Stimulated activated memory B cell treated with anti-CD40 and anti-IgM and Interleukin-4, amounts not matched to agents 10 μg/mL and 1 μg/mL and 100 μg/mL, for 72 hours (primary cell): ENCODE measurements at regions not wholly inside any gene's neighbourhood (a gene's known extent, or its start where the extent isn't known, plus 50 kb on each side); places are given as distances from the start of the nearest gene placed in this dataset.

Experiments
- ATAC-seq: fragments of 150-1000 bp; cut with Tn5 transposase; 2 replicates; pipeline ENCODE4 v1.10.0; 2021
- H3K27ac Mint-ChIP-seq: one replicate; pipeline ENCODE4 v1.8.0; 2022; ENCODE audit warnings: mild to moderate bottlenecking, mixed read lengths
- H3K27me3 Mint-ChIP-seq: one replicate; pipeline ENCODE4 v1.8.0; 2022; ENCODE audit warnings: mixed read lengths
- H3K36me3 Mint-ChIP-seq: one replicate; pipeline ENCODE4 v1.8.0; 2022; ENCODE audit warnings: mixed read lengths
- H3K4me1 Mint-ChIP-seq: one replicate; pipeline ENCODE4 v1.8.0; 2022; ENCODE audit warnings: mixed read lengths
- H3K4me3 Mint-ChIP-seq: one replicate; pipeline ENCODE4 v1.8.0; 2022; ENCODE audit warnings: mild to moderate bottlenecking, moderate library complexity, mixed read lengths
- H3K9me3 Mint-ChIP-seq: one replicate; pipeline ENCODE4 v1.8.0; 2022; ENCODE audit warnings: mixed read lengths

DNA sequence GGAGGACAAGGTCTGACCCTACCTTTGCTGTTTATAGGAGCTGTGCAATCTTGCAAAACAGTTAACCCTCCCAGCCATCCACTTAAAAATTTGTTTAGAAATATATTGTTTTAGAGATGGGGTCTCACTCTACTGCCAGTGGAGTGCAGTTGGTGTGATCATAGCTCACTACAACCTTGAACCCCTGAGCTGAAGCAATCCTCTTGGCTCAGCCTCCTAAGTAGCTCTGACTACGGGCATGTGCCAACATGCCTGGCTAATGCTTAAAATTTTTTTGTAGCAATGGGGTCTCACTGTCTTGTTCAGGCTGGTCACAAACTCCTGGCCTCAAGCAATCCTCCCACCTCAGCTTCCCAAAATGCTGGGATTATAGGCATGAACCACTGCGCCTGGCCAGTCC is 120.2 kb upstream of the PJA2 start:
- H3K27me3 Mint-ChIP-seq = no peaks in the 10 kb centered on the region
- no peaks in the 10 kb centered on the region for H3K9me3 Mint-ChIP-seq
- H3K27ac Mint-ChIP-seq = no peak overlapping the region
- H3K4me3 Mint-ChIP-seq = no peak overlapping the region
- H3K4me1 Mint-ChIP-seq = no peaks in the 10 kb centered on the region
- ATAC-seq = no peak
- no peaks in the 10 kb centered on the region for H3K36me3 Mint-ChIP-seq

DNA sequence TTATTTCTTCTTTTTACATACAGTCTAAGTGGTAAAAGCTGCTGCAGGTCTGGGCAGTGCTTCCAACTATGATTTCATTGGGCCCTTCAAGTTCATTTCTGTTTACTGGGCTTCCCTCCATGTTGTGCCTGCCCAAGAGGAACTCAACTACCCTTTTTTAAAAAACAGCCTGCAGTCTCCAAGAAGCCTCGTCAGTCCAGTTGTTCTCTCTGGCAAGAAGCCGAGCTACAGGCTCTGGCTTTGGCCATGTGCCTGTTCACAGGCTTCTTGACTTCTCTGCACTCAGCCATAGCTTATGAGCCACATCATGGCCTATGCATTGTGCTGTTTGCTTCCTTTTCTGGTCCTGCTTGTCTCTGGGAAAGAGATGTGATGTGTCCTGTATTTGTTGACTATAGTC is 119.7 kb upstream of the PJA2 start:
- no peaks in the 10 kb centered on the region for H3K9me3 Mint-ChIP-seq
- H3K4me3 Mint-ChIP-seq = no peak overlapping the region
- H3K4me1 Mint-ChIP-seq = no peaks in the 10 kb centered on the region
- ATAC-seq = no peak
- H3K27ac Mint-ChIP-seq = no peak overlapping the region
- no peaks in the 10 kb centered on the region for H3K27me3 Mint-ChIP-seq
- H3K36me3 Mint-ChIP-seq = no peaks in the 10 kb centered on the region

DNA sequence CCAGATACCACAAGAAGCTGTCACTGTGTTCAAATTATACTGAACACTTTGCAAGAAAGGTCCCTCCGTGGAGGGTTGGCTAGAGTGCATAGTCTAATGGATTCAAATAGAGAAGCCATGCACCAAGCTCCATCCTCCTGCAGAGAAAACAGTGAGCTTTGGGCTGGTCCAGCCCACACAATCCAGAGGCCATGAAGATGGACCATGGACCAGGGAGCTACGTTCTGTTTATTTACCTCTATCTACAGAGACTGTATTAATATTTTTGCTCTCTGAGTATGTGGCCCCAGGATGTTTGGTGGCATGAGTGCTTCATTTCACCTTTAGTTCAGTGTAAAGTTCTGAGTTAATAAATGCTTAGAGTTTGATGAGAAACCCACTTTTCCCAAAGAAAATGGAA is 114.8 kb upstream of the PJA2 start:
- peaks cover 13% of the 10 kb centered on the region for H3K27me3 Mint-ChIP-seq
- H3K9me3 Mint-ChIP-seq = no peaks in the 10 kb centered on the region
- H3K4me1 Mint-ChIP-seq = no peaks in the 10 kb centered on the region
- no peak overlapping the region for H3K27ac Mint-ChIP-seq
- no peak overlapping the region for H3K4me3 Mint-ChIP-seq
- no peaks in the 10 kb centered on the region for H3K36me3 Mint-ChIP-seq
- no peak for ATAC-seq

- Mint-ChIP-seq H3K27ac (no peak overlapping the region), H3K36me3 (no peaks in the 10 kb centered on the region), H3K4me1 (no peaks in the 10 kb centered on the region), H3K27me3 (peaks cover 13% of the 10 kb centered on the region), H3K4me3 (no peak overlapping the region), H3K9me3 (no peaks in the 10 kb centered on the region)
- no peak for ATAC-seq
Observed at GRCh38 chr5:109524026-109524425, 114.3 kb upstream of the PJA2 start.

DNA sequence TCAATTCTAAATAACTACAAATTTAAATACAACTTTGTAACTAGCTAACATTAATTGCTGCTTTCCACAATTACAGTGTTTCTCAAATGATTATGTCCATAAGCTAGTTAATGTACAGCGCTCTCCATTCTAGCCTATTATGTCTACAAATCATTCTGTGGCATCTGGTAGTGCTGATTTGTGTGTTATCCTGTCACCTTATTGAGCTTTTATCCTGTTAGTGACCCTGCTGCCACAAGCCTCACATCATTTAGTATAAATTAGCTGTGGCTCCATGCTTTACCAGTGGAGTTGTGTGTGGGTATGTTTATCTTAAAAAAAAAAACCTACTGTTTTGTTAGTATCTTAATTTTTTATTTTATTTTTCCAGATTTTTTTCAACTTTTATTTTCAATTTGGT is 112.6 kb upstream of the PJA2 start:
- H3K4me3 Mint-ChIP-seq = no peak overlapping the region
- no peak overlapping the region for H3K27ac Mint-ChIP-seq
- peaks cover 13% of the 10 kb centered on the region for H3K27me3 Mint-ChIP-seq
- H3K9me3 Mint-ChIP-seq = no peaks in the 10 kb centered on the region
- H3K36me3 Mint-ChIP-seq = no peaks in the 10 kb centered on the region
- ATAC-seq = no peak
- H3K4me1 Mint-ChIP-seq = no peaks in the 10 kb centered on the region

DNA sequence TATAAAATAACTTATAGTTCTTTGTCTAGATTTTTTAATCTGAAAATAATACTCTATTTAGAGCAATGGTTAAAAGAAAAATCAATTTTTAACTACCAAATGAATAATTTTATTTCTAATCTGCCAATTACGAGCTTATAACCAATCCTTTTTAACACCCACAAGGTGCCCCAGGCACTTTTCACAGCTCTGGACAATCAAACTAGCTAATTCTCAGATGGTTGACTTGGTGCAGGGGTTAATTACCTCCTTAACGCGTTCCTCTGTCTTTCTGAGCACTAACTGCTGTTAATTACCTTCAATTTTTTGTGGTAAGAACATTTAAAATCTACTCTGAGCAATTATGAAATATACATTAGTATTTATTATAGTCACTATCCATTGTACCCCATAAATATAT is 109.6 kb upstream of the PJA2 start:
- H3K9me3 Mint-ChIP-seq = no peaks in the 10 kb centered on the region
- peaks cover 13% of the 10 kb centered on the region for H3K27me3 Mint-ChIP-seq
- no peaks in the 10 kb centered on the region for H3K4me1 Mint-ChIP-seq
- no peak for ATAC-seq
- H3K27ac Mint-ChIP-seq = no peak overlapping the region
- no peak overlapping the region for H3K4me3 Mint-ChIP-seq
- H3K36me3 Mint-ChIP-seq = no peaks in the 10 kb centered on the region

DNA sequence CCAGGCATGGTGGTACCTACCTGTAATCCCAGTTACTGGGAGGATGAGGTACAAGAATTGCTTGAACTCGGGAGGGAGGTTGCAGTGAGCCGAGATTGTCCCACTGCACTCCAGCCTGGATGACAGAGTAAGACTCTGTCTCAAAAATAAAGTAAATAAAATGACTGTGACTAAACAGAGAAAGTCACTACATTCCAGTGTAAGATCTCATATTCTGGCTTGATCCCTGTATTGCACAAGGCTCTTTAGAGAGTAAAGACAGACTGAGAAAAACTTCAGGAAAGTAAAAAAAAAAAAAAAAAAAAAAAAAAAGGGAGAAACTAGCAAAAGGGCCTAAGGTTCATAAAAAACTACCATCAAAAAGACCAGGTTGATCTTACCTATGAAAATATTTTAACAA is 106.6 kb upstream of the PJA2 start:
- Mint-ChIP-seq H3K27ac (no peak overlapping the region), H3K27me3 (no peaks in the 10 kb centered on the region), H3K36me3 (no peaks in the 10 kb centered on the region), H3K4me1 (peaks cover 9% of the 10 kb centered on the region), H3K9me3 (no peaks in the 10 kb centered on the region), H3K4me3 (no peak overlapping the region)
- ATAC-seq = no peak

GRCh38 chr5:109511980-109512734 is 102.4 kb upstream of the PJA2 start:
- Mint-ChIP-seq H3K27me3 (no peaks in the 10 kb centered on the region), H3K36me3 (no peaks in the 10 kb centered on the region), H3K4me3 (no peak overlapping the region), H3K27ac (peak overlapping the region; percentile 49), H3K4me1 (peaks cover 9% of the 10 kb centered on the region), H3K9me3 (no peaks in the 10 kb centered on the region)
- ATAC-seq = no peak

- no peak overlapping the region for H3K4me3 Mint-ChIP-seq
- H3K4me1 Mint-ChIP-seq = no peaks in the 10 kb centered on the region
- no peaks in the 10 kb centered on the region for H3K36me3 Mint-ChIP-seq
- H3K27ac Mint-ChIP-seq = no peak overlapping the region
- ATAC-seq = no peak
- H3K9me3 Mint-ChIP-seq = no peaks in the 10 kb centered on the region
- H3K27me3 Mint-ChIP-seq = peaks cover 15% of the 10 kb centered on the region
Observed at GRCh38 chr5:109506556-109506955, 96.8 kb upstream of the PJA2 start.

GRCh38 chr5:109496112-109496511 is 86.3 kb upstream of the PJA2 start:
- ATAC-seq = no peak
- no peaks in the 10 kb centered on the region for H3K4me1 Mint-ChIP-seq
- H3K36me3 Mint-ChIP-seq = no peaks in the 10 kb centered on the region
- H3K4me3 Mint-ChIP-seq = no peak overlapping the region
- H3K27me3 Mint-ChIP-seq = peaks cover 8% of the 10 kb centered on the region
- H3K27ac Mint-ChIP-seq = no peak overlapping the region
- H3K9me3 Mint-ChIP-seq = no peaks in the 10 kb centered on the region

- Mint-ChIP-seq H3K27ac (no peak overlapping the region), H3K4me1 (no peaks in the 10 kb centered on the region), H3K27me3 (peaks cover 10% of the 10 kb centered on the region), H3K4me3 (no peak overlapping the region), H3K36me3 (no peaks in the 10 kb centered on the region), H3K9me3 (no peaks in the 10 kb centered on the region)
- ATAC-seq = peak; percentile 44
Observed at GRCh38 chr5:109487753-109488420, 78.1 kb upstream of the PJA2 start.

GRCh38 chr5:109486200-109486804 is 76.5 kb upstream of the PJA2 start:
- Mint-ChIP-seq H3K36me3 (no peaks in the 10 kb centered on the region), H3K27me3 (peaks cover 4% of the 10 kb centered on the region), H3K4me3 (no peak overlapping the region), H3K9me3 (no peaks in the 10 kb centered on the region), H3K4me1 (no peaks in the 10 kb centered on the region), H3K27ac (no peak overlapping the region)
- ATAC-seq = no peak

DNA sequence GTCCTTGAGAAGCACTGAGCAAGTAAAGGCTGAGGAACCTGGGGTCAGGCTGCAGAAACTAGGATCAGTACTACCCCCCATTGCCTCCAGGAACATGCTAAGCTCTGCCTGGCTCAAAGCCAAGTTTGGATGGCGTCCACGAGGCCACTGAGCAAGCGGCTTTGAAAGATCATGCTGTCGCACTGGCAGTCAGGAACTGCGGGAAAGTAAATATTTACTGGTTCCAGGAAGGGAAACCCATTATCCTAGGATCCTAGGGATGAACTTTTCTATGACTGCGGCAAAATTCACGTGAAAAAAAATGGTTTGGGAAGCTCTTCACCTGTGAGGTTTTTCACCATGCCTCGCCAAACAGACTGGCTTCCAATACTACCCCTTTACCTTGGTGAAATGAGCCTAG is 75.3 kb upstream of the PJA2 start:
- Mint-ChIP-seq H3K27ac (no peak overlapping the region), H3K36me3 (no peaks in the 10 kb centered on the region), H3K27me3 (no peaks in the 10 kb centered on the region), H3K9me3 (no peaks in the 10 kb centered on the region), H3K4me3 (no peak overlapping the region), H3K4me1 (no peaks in the 10 kb centered on the region)
- no peak for ATAC-seq

DNA sequence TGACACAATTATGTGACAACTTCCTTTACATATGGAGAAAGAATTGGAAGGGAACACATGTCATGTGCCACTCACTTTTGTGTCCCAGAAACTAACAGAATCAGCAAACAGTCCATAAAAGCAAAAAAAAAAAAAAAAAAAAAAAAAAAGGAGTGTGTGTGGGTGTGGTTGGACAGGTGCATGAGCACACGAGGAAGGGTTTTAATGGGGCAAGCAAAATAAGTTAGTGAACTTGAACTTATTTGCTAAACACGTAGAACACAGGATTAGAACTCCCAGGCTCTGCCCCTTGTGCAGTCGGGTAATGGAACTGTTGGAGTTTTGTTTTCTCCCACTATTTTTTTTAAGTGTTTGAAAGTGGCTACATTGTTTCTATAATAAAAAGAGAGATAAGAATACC is 74.8 kb upstream of the PJA2 start:
- no peak overlapping the region for H3K4me3 Mint-ChIP-seq
- no peaks in the 10 kb centered on the region for H3K9me3 Mint-ChIP-seq
- H3K36me3 Mint-ChIP-seq = no peaks in the 10 kb centered on the region
- no peak overlapping the region for H3K27ac Mint-ChIP-seq
- H3K27me3 Mint-ChIP-seq = no peaks in the 10 kb centered on the region
- no peaks in the 10 kb centered on the region for H3K4me1 Mint-ChIP-seq
- ATAC-seq = no peak

DNA sequence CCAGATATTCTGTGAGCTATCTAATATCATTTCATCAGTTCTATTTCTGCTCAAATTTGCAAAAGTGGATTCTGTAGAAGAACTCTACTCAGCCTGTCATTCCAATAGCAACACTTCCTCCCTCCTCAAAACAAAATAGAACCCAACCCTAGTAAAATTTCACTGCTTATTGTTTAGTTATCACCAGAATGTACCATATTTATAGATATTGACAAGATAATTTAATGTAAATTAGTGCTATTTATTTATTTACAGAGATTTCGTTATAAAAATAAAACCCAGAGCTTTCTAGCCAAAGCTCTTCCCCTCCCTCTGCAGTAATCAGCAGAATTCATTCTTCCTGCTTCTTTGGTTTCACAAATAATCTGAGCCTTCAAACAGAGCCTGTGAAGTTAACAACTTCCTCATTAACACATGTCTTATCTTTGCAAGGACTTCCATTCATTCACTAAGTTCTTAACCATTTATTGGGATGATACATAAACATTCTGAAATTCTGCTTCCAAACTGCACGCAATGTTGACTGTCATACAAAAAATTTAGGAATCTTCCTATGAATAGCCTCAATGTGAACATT is 73.7 kb upstream of the PJA2 start:
- H3K36me3 Mint-ChIP-seq = no peaks in the 10 kb centered on the region
- no peaks in the 10 kb centered on the region for H3K9me3 Mint-ChIP-seq
- H3K27me3 Mint-ChIP-seq = no peaks in the 10 kb centered on the region
- no peak for ATAC-seq
- H3K27ac Mint-ChIP-seq = no peak overlapping the region
- H3K4me3 Mint-ChIP-seq = no peak overlapping the region
- H3K4me1 Mint-ChIP-seq = no peaks in the 10 kb centered on the region

GRCh38 chr5:109482748-109483147 is 73.0 kb upstream of the PJA2 start:
- Mint-ChIP-seq H3K9me3 (no peaks in the 10 kb centered on the region), H3K4me1 (no peaks in the 10 kb centered on the region), H3K27ac (no peak overlapping the region), H3K4me3 (no peak overlapping the region), H3K36me3 (no peaks in the 10 kb centered on the region), H3K27me3 (no peaks in the 10 kb centered on the region)
- ATAC-seq = no peak
